HG02943 (cell line): ENCODE measurements at regions not wholly inside any gene's neighbourhood (a gene's known extent, or its start where the extent isn't known, plus 50 kb on each side); places are given as distances from the start of the nearest gene placed in this dataset.
A peak's percentile ranks its signal among the peaks of the same experiment; 100 is the strongest.
"Not testable (repeated sequence)": the region's sequence is repeated elsewhere in the genome, so short reads cannot be mapped to it uniquely, and the experiment has no call there.

Experiments
- ATAC-seq: cut with Tn5 transposase; IDR thresholded peaks from one replicate; pipeline ENCODE4 v1.9.1; 2021; ENCODE audit warnings: mild to moderate bottlenecking, low read depth, moderate library complexity; ENCODE audit not compliant: unreplicated experiment

DNA sequence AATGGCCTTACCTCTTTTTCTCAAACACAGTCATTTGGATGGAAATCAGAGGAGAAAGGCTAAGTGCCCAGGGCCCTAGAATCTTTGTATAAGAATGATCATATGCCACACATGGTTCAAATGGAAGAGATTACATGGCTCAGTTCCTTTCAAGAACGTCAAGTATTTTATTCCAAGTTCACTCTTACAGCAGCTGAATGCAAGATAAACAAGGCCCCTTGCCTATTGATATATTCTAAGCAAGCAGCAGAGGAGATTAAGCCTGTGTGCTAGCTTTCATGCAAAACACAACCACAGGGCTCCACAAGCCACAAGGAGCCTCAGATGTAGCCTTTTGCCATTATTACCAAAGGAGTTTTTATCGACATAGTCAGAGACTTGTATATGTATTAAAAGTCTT is 55.3 kb upstream of the SLCO6A1 start:
- ATAC-seq, result no peak

- ATAC-seq, result no peak
Measured at GRCh38 chr5:102554728-102555127, 55.9 kb upstream of the SLCO6A1 start.

DNA sequence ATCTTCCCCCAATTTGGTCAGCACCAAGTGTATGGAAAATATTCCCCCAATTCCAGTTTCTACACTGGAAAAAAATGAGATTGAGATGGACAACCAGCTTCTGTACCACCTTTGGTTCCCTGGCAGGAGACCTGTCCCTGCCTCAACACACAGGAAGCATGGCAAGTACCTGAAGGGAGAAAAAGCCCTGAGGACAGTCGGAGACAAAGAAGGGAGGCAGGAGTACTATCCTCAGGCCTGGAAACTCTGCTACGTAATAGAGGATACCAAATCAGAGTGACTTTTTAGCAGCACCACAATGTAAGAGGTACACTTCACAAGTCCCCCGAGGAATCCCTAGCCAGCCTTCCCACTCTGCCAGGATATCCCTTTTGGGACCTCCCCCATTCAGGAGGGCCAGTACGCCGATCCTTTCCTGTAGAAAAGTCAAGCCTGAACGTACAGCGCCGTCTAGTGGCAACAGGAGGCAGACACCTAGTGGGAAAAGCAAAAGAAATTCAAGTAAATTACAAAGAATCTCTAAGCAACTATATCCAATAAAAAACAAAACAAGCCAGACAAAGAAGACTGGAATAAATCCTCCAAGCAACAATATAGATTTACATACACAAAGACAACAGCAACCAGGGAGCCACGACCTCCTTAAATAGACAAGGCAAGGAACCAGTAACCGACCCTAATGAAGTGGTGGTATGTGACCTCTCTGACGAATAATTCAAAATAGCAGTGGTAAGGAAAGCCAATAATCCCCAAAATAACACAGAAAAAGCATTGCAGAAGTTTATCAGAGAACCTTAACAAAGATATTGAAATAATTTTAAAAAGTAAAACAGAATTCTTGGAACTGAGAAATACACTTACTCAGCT is 63.3 kb upstream of the SLCO6A1 start:
- ATAC-seq, result no peak

DNA sequence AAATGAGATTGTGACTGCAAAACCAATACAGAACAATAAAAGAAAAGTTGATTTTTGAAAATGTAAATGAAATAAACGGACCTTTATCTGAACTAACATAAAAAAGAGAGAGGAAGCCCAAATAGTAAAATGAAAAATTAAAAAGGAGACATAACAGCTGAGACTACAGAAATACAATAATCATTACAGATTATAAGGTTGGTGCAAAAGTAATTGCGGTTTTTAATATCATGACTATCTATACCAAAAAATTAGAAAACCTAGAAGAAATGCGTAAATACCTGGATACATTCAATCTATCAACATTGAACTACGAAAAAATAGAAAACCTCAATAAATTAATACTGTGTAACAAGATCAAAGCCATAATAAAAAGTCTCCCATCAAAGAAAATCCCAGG is 71.9 kb upstream of the SLCO6A1 start:
- ATAC-seq, result no peak

DNA sequence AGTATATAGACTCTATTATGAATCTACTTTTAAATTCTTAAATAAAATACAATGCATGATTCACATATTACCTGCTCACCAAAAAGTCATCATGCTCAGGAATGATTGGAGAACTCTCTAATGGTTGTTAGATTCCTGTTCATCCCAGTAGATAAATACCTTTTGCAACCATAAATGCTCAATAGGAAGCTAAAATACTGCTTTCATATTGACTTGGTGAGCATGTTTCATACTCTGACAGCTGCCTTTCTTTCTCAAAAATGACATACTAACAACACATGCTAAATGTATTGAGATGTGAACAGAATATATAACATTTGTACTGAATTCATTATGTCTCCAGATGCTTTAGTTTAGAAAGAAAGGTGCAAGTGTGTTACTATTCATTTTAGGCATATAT is 79.6 kb upstream of the SLCO6A1 start:
- no peak for ATAC-seq

GRCh38 chr5:102579379-102579778 is 80.6 kb upstream of the SLCO6A1 start:
- ATAC-seq, result no peak

DNA sequence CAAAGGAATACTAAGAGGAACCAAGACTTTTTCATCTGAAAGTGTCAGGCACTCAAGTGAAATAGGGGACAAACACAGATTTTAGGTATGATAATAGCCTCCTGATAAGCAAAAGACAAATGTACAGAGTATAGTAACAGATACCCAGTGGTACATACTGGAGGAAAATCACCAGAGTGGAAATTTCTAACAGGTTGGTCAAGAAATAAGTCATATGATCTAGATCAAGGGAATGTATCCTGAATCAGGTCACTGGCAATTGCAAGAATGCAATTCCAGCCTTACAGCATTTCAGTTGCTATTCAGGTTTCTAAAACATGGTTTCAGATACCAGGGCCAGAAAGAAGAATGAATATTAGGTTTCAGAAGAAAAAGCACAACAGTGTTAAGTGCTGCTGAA is 82.2 kb upstream of the SLCO6A1 start:
- no peak for ATAC-seq

- no peak for ATAC-seq
Measured at GRCh38 chr5:102582696-102583095, 83.9 kb upstream of the SLCO6A1 start.

- no peak for ATAC-seq
Measured at GRCh38 chr5:102583276-102584124, 84.7 kb upstream of the SLCO6A1 start.

DNA sequence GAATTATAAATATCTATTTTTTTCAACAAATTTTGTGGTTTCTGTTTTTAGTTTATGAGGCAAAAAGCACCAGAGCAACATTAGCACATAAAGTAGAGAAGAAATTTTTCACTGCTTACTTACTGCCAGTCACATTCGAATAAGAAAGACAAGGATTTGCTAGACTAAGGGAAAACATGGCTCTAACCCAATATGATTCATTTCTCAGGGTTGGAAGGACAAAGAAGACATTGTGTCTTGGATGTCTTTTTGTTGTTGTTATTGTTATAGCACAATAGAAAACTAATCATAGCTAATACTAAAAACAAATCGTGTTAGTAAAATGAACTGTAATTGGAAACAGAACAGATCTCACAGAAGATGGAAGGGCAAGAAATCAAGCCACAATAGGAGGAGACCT is 90.9 kb upstream of the SLCO6A1 start:
- ATAC-seq, result no peak

GRCh38 chr5:102590467-102590866 is 91.7 kb upstream of the SLCO6A1 start:
- ATAC-seq, result no peak

DNA sequence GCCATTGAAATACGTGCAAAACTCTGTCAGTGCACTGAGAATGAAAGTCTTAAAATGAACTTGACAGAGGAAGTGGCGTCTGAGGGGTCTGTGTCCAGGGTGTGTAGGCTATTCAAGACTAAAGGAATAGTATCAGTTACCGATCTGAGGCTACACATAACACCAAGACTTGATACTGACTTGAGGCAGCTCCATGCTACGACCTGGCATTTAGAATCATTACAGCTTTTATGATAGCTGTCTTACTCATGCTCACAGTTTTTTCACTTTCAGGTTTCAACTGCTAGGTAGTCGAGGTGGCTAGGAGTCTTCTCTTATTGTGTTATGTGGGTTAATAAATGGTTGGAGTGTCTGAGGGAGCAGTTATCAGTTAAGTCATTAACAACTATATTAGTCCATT is 92.8 kb upstream of the SLCO6A1 start:
- peak; percentile 93 for ATAC-seq

DNA sequence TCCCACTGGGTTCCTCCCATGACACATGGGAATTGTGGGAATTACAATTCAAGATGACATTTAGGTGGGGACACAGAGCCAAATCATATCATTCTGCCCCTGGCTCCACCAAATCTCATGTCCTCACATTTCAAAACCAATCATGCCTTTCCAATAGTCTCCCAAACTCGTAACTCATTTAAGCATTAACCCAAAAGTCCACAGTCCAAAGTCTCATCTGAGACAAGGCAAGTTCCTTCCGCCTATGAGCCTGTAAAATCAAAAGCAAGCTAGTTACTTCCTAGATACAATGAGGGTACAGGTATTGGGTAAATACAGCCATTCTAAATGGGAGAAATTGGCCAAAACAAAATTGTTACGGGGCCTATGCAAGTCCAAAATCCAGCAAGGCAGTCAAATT is 93.8 kb upstream of the SLCO6A1 start:
- not testable (repeated sequence) for ATAC-seq

GRCh38 chr5:102594192-102594591 is 95.4 kb upstream of the SLCO6A1 start:
- ATAC-seq, result no peak

GRCh38 chr5:102595332-102595731 is 96.5 kb upstream of the SLCO6A1 start:
- no peak for ATAC-seq

DNA sequence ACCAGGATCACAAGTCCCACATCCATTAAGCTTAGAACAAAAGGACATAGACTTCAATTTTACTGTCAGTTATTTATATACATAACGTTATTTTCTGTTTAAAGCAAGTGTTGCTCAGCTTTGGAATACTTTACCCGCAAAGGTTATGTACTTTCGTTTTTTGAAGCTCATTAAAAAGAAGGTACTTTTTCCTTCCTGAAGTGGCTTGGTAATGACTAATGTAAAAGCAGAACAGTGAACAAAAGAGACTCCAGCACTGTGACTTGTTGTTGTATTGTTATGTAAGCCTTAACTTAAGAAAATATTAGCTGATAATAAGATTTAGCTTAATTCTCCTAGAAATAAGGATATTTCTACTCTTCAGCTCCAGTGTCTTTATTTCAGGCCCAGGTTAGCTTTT is 97.3 kb upstream of the SLCO6A1 start:
- ATAC-seq, result no peak

GRCh38 chr5:102596951-102597350 is 98.2 kb upstream of the SLCO6A1 start:
- no peak for ATAC-seq

GRCh38 chr5:102599289-102599688 is 100.5 kb upstream of the SLCO6A1 start:
- no peak for ATAC-seq

- ATAC-seq, result no peak
Measured at GRCh38 chr5:102600964-102601363, 102.2 kb upstream of the SLCO6A1 start.

GRCh38 chr5:102603670-102604069 is 104.9 kb upstream of the SLCO6A1 start:
- no peak for ATAC-seq

GRCh38 chr5:102608414-102608813 is 109.6 kb upstream of the SLCO6A1 start:
- ATAC-seq, result no peak

- no peak for ATAC-seq
Measured at GRCh38 chr5:102611312-102611711, 112.5 kb upstream of the SLCO6A1 start.
